NCI-H526 treated with DMSO at 0.1 percent for 48 hours (cell line): ENCODE measurements at regions not wholly inside any gene's neighbourhood (a gene's known extent, or its start where the extent isn't known, plus 50 kb on each side); places are given as distances from the start of the nearest gene placed in this dataset.
"Not testable (repeated sequence)": the region's sequence is repeated elsewhere in the genome, so short reads cannot be mapped to it uniquely, and the experiment has no call there.

ENCODE experiments used
- DNase-seq: peaks from one replicate; lab custom pipeline; 2025; lab: John Stamatoyannopoulos, UW

- DNase-seq: no peak
Measured at GRCh38 chr16:52729731-52730130, 182.8 kb upstream of the TOX3 start.

- DNase-seq: no peak
Measured at GRCh38 chr16:52727849-52728248, 180.9 kb upstream of the TOX3 start.

GRCh38 chr16:52727441-52727840, 180.5 kb upstream of the TOX3 start:
- no peak for DNase-seq

- no peak for DNase-seq
Measured at GRCh38 chr16:52725461-52725860, 178.5 kb upstream of the TOX3 start.

GRCh38 chr16:52725043-52725442, 178.1 kb upstream of the TOX3 start:
- DNase-seq: no peak

GRCh38 chr16:52721331-52721730, 174.4 kb upstream of the TOX3 start:
- DNase-seq: no peak

- DNase-seq: no peak
Measured at GRCh38 chr16:52718046-52718445, 171.1 kb upstream of the TOX3 start.

- DNase-seq: no peak
Measured at GRCh38 chr16:52713740-52714139, 166.8 kb upstream of the TOX3 start.

GRCh38 chr16:52709306-52709705, 162.4 kb upstream of the TOX3 start:
- no peak for DNase-seq

- no peak for DNase-seq
Measured at GRCh38 chr16:52708476-52708875, 161.5 kb upstream of the TOX3 start.

GRCh38 chr16:52707676-52708337, 160.9 kb upstream of the TOX3 start:
- no peak for DNase-seq

GRCh38 chr16:52705122-52705521, 158.2 kb upstream of the TOX3 start:
- no peak for DNase-seq

- DNase-seq: no peak
Measured at GRCh38 chr16:52697971-52698370, 151.0 kb upstream of the TOX3 start.

- no peak for DNase-seq
Measured at GRCh38 chr16:52696126-52696525, 149.2 kb upstream of the TOX3 start.

GRCh38 chr16:52690468-52690867, 143.5 kb upstream of the TOX3 start:
- DNase-seq: no peak

GRCh38 chr16:52680993-52681392, 134.1 kb upstream of the TOX3 start:
- no peak for DNase-seq

- no peak for DNase-seq
Measured at GRCh38 chr16:52677501-52677900, 130.6 kb upstream of the TOX3 start.

GRCh38 chr16:52676959-52677358, 130.0 kb upstream of the TOX3 start:
- no peak for DNase-seq

- DNase-seq: peak; percentile 52
Measured at GRCh38 chr16:52671590-52671989, 124.6 kb upstream of the TOX3 start.

- DNase-seq: no peak
Measured at GRCh38 chr16:52657924-52658323, 111.0 kb upstream of the TOX3 start.

GRCh38 chr16:52655916-52656315, 109.0 kb upstream of the TOX3 start:
- DNase-seq: not testable (repeated sequence)

GRCh38 chr16:52655156-52655555, 108.2 kb upstream of the TOX3 start:
- DNase-seq: not testable (repeated sequence)

GRCh38 chr16:52652033-52652432, 105.1 kb upstream of the TOX3 start:
- no peak for DNase-seq

- no peak for DNase-seq
Measured at GRCh38 chr16:52650789-52651188, 103.8 kb upstream of the TOX3 start.

GRCh38 chr16:52650318-52650717, 103.4 kb upstream of the TOX3 start:
- no peak for DNase-seq
